GM19043 (cell line): ENCODE measurements at regions not wholly inside any gene's neighbourhood (a gene's known extent, or its start where the extent isn't known, plus 50 kb on each side); places are given as distances from the start of the nearest gene placed in this dataset.
A peak's percentile ranks its signal among the peaks of the same experiment; 100 is the strongest.

Source experiments
- ATAC-seq: cut with Tn5 transposase; IDR thresholded peaks from one replicate; pipeline ENCODE4 v1.9.1; 2021; ENCODE audit warnings: low read depth; ENCODE audit not compliant: unreplicated experiment

DNA sequence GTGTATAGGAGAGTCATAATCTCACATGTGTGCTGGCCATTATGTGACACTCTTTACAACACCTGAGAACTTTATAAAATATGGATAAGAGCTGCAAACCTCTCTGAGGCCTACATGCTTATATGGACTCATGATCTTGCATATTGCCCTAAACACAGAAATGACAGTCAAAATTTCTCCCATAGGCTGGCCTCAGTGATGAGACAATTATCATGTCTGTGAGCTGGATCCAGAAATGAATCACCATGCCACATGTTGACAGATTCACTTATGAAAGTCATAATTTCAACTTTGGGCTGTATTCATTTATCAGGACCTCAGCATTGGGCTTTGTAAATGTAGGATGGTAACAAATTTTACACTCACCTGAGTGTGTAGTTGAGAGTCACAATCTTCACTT, 948.8 kb upstream of the TSPY4 start:
- no peak for ATAC-seq

- ATAC-seq = no peak
These were observed 947.0 kb upstream of the TSPY4 start for GRCh38 chrY:8390310-8390709.

- ATAC-seq = no peak
These were observed 944.0 kb upstream of the TSPY4 start for GRCh38 chrY:8393246-8393645.

DNA sequence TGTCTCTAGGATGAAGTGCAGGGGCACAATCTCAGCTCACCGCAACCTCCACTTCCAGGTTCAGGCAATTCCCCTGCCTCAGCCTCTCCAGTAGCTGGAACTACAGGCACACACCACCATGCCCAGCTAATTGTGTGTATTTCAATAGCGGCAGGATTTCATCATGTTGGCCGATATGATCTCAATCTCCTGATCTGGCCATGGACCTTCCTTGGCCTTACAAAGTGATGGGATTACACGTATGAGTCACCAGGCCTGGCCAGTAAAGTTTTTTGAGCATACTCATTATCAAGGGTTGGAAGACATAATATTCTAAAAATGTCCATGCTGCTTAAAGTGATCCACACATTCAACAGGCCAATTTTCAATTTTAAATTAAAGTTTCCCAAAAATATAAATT, 914.4 kb upstream of the TSPY4 start:
- no peak for ATAC-seq

DNA sequence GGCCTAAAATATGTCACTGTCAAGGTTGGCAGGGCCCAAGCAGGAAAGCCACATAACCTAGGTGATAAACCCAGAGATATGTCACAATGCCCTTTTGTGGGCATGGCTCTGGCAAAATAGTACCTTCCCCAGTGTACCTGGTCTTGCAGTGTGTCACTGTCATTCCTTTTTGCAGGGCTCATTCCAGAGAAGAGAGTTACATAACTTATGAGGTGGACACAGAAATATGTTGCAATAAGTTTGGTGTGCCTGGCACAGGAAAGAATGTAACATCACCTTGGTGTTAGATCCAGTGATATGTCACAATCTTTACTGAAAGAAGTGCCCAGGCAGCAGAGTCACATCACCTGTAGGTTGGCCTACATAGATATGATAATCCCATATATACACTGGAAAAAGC, 910.8 kb upstream of the TSPY4 start:
- no peak for ATAC-seq

GRCh38 chrY:8437510-8437909, 899.8 kb upstream of the TSPY4 start:
- no peak for ATAC-seq

DNA sequence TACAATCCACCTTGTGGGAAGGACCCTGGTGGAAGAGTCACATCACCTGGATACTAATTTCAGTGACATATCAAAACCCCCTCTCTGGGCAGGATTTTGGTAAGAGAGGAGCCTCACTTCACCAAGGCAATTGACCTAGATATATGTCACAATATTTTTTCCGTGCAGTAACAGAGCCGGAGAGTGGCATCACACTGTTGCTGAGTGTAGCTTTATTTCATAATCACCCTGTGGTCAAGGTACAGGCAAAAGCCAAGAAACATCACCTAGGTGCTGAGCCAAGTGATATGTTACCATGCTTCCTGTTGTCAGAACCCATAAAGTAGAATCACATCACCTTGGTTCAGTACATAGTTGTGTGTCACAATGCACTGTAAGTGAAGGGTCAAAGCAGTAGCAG, 895.2 kb upstream of the TSPY4 start:
- no peak for ATAC-seq

DNA sequence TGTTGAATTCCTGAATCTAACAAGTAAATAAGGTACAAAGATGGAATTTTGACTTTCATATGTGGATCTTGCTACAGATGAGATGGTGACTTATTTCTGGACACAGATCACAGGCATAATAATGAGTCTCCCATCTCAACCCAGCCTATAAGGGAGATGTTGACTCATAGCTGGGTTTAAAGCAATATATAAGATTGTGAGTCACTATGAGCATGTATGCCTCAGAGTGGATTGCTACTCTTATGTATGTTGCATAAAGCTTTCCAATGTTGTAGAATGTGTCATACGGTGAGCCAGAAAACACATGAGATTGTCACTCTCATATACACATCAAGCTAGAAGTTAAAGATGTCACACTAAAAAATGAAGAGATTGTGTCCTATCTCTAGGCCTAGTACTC, 884.3 kb upstream of the TSPY4 start:
- ATAC-seq = no peak

DNA sequence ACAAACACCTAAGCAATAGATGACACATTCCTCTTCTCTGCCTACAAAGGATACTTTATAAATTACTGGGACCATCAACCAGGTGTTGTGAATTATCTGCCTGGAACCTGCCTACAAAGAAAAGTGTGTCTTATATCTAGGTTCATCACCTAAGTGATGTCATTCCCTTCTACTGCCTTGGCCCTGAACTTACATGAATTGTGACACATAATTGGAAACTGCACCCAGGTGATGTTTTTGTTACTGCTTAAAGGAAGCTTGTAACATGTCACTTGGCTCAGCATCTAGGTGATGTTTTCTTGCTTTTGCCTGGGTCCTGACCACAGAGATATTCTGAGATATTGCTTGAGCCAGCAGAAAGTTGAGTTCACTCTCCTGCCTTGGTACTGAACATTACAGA, 870.5 kb upstream of the TSPY4 start:
- no peak for ATAC-seq

DNA sequence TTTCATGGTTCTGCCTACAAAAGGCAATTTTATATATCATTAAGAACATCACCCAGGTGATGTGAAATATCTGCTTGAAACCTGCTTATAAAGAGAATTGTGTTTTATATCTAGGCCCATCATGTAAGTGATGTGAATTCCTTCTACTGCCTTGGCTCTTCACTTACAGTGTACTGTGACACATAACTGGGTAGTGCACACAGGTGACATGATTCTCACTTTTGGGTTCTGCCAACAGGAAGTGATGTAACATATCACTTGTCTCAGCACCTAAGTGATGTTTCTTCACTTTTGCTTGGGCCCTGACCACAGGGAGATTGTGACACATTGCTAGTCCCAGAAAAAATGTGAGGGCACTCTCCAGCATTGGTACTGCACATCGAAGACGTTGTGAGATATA, 867.0 kb upstream of the TSPY4 start:
- ATAC-seq = no peak

DNA sequence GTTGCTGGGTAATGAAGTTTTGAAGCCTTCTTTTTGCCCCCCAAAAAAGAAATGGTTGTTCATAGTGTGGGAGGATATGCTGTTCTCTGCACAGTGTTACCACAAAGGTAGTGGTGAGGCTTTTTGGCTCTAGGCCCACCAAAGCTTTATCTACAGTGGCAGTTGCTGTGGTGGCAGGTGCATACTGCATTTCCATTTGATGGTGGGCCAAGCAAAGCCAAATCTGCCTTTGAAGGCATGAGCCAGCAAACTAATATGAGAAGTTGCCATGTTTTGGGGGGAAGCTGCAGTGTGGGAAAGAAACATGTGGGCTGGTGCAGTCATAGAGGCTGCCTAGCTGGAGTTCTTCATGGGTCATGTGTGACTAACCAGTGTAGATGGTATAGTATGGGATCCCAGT, 858.1 kb upstream of the TSPY4 start:
- no peak for ATAC-seq

DNA sequence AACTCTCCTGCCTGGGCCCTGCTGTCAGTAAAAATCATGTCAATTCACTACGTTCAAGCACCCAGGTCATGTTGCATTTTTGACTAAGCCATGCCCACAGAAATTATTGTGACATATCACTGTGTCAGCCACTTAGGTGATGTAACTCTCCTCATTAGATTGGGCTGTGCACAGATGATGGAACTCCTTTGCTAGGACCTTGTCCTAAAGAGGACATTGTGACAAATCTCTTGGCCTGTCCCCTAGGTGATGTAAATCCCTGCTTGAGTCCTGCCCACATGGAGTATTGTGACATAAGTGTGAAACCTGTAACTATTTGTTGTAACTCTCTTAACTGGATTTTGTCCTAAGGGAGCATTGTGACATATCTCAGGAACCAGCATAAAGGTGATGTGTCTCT, 848.3 kb upstream of the TSPY4 start:
- no peak for ATAC-seq

DNA sequence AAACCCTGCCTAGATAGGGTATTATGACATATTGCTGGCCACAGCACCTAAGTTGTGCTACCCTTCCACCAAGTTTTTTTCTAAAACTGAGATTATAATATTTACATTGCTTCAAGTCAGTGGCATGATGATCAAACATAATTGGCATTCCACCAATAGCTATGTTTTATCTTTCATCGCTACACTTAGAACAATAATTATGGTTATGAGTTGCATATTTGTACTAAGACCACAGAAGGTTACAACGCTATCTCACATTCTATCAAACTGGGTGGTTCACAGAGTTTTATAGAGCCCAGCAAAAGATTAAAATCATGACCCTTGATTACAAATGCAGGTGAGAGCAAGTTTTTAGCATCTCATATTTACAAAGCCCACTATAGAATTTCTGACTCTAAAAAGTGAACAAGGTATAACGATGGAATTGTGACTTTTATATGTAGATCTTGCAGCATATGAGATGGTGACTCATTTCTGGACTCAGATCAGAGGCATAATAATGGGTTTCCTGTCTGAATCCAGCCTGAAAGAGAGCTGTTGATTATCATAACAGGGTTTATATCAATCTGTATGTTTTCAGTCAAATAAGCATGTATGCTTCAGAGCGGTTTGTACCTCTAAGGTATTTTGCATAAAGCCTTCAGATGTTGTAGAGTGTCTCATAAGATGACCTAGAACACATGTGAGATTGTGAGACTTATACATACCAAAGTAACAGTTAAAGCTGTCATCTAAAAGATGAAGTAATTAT, 847.2 kb upstream of the TSPY4 start:
- ATAC-seq = no peak

DNA sequence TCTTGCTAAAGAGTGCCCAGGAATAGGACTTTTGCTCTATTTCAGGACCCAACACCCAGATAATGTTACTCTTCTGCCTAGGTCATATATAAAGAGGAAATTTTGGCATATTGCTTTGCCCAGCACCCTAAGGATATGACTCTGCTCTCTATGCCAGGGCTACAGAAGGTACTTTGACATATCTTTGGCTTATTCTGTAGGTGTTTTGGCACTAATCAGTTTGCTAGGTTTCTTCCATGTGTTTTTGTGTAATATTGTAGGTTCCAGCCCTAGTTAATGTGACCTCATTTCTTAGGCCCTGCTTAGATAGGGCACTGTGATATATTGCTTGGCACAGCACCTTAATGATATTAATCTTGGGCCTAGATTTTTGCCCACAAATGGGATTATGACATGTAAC, 842.9 kb upstream of the TSPY4 start:
- no peak for ATAC-seq

GRCh38 chrY:8495243-8495642, 842.0 kb upstream of the TSPY4 start:
- ATAC-seq = no peak

GRCh38 chrY:8500888-8501287, 836.4 kb upstream of the TSPY4 start:
- no peak for ATAC-seq

DNA sequence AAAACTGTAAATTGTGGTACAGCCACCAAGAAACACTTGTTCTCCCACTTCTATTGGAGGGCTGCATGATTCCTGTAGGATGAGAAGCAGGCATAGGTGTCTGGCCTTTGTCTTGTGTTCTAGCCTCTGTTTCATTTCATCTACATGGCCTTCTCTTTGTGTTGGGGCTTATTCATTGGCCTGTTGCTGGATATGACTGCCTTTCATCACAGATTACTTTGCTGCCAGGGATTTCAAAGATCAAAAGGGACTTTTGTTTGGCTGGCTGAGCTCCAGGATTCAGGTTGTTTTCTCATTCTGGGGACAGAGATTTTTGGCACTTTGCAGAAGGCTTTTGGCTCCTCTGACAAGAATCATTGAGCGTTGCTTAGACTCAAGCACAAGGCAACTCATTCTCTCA, 803.8 kb upstream of the TSPY4 start:
- no peak for ATAC-seq

GRCh38 chrY:8535704-8536103, 801.6 kb upstream of the TSPY4 start:
- ATAC-seq = peak; percentile 96

DNA sequence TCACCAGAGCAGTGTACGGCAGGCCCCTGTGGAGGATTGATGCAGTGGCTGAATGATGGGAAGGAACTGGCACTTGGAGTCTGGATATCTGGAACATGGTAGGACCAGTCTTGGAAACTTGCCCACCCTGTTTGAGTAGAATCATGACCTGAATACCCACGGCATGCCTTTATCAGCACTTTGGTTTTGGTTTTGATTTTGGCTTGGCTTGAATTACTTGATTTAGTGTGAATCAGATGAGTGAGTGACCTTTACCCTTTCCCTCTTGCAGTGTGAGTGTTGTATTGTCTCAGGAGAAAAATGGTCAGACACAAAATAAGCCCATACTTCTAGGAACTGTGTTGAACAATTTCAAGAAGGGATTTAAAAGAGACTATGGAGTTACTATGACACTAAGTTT, 801.0 kb upstream of the TSPY4 start:
- ATAC-seq = peak; percentile 1

DNA sequence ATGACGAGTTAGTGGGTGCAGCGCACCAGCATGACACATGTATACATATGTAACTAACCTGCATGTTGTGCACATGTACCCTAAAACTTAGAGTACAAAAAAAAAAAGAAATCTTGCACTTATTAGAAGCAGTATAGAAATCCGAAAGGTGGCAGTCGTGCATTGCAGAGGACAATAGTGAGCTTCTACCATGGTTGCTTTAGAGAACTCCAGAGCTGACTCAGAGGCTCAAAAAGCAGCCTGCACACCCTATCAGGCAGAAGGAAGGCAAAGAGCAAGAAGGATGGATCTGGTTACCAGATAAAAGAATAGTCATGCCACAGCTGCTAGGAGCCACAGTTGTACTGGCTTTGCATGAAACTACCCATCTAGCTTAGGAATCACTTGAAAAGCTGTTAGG, 796.0 kb upstream of the TSPY4 start:
- ATAC-seq = no peak

DNA sequence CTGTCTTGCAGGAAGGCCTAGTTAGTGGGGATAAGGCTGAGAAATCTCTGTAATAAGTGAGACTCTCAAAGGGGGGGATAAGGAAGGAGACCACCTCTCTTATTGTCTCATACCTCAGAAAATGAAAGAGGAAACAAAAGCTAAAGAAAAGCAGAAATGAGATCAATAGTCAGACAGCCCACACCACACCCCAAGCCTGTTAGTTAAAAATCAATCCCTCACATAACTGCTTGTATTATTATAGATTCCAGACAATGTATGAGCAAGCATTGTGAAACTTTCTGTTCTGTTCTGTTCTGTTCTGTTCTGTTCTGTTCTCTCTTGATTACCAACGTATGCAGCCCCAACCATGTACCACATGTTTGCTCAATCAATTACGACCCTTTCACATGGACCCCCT, 792.5 kb upstream of the TSPY4 start:
- peak; percentile 80 for ATAC-seq

- no peak for ATAC-seq
These were observed 789.3 kb upstream of the TSPY4 start for GRCh38 chrY:8547931-8548330.

- ATAC-seq = no peak
These were observed 785.9 kb upstream of the TSPY4 start for GRCh38 chrY:8551323-8551722.
